ENCODE measurements at regions not wholly inside any gene's neighbourhood (a gene's known extent, or its start where the extent isn't known, plus 50 kb on each side); places are given as distances from the start of the nearest gene placed in this dataset.

GRCh38 chr12:58395470-58395869 is 454.1 kb downstream of the ATP23 start:
- no peak for DNase-seq (ENCODE audit: extremely low spot score, unreplicated experiment)
- no peak for TF ChIP-seq CTCF (IDR thresholded peaks at IDR 0.05)
- Mint-ChIP-seq H3K4me3 (ENCODE audit: unreplicated experiment) (no peak overlapping the region), H3K27ac (ENCODE audit: unreplicated experiment) (no peak overlapping the region), H3K4me1 (ENCODE audit: unreplicated experiment) (peaks cover 14% of the 10 kb centered on the region), H3K9me3 (ENCODE audit: unreplicated experiment) (peaks cover 16% of the 10 kb centered on the region), H3K36me3 (ENCODE audit: unreplicated experiment) (peaks cover 2% of the 10 kb centered on the region), H3K27me3 (ENCODE audit: unreplicated experiment) (no peaks in the 10 kb centered on the region)

GRCh38 chr12:58396239-58396638 is 454.9 kb downstream of the ATP23 start:
- Mint-ChIP-seq H3K4me1 (ENCODE audit: unreplicated experiment) (peaks cover 14% of the 10 kb centered on the region), H3K27me3 (ENCODE audit: unreplicated experiment) (no peaks in the 10 kb centered on the region), H3K36me3 (ENCODE audit: unreplicated experiment) (peaks cover 2% of the 10 kb centered on the region), H3K9me3 (ENCODE audit: unreplicated experiment) (peaks cover 16% of the 10 kb centered on the region), H3K27ac (ENCODE audit: unreplicated experiment) (no peak overlapping the region), H3K4me3 (ENCODE audit: unreplicated experiment) (no peak overlapping the region)
- no peak for TF ChIP-seq CTCF (IDR thresholded peaks at IDR 0.05)
- no peak for DNase-seq (ENCODE audit: extremely low spot score, unreplicated experiment)

- Mint-ChIP-seq H3K27ac (ENCODE audit: unreplicated experiment) (no peak overlapping the region), H3K4me1 (ENCODE audit: unreplicated experiment) (peaks cover 13% of the 10 kb centered on the region), H3K27me3 (ENCODE audit: unreplicated experiment) (no peaks in the 10 kb centered on the region), H3K36me3 (ENCODE audit: unreplicated experiment) (peaks cover 2% of the 10 kb centered on the region), H3K9me3 (ENCODE audit: unreplicated experiment) (peaks cover 7% of the 10 kb centered on the region), H3K4me3 (ENCODE audit: unreplicated experiment) (no peak overlapping the region)
- no peak for DNase-seq (ENCODE audit: extremely low spot score, unreplicated experiment)
- TF ChIP-seq CTCF (IDR thresholded peaks at IDR 0.05): no peak
Observed at GRCh38 chr12:58405363-58405762, 464.0 kb downstream of the ATP23 start.

GRCh38 chr12:58408516-58408915 is 467.1 kb downstream of the ATP23 start:
- H3K27me3 Mint-ChIP-seq (ENCODE audit: unreplicated experiment): no peaks in the 10 kb centered on the region
- H3K4me3 Mint-ChIP-seq (ENCODE audit: unreplicated experiment): no peak overlapping the region
- H3K9me3 Mint-ChIP-seq (ENCODE audit: unreplicated experiment): peaks cover 3% of the 10 kb centered on the region
- peaks cover 22% of the 10 kb centered on the region for H3K4me1 Mint-ChIP-seq (ENCODE audit: unreplicated experiment)
- no peak for TF ChIP-seq CTCF (IDR thresholded peaks at IDR 0.05)
- H3K27ac Mint-ChIP-seq (ENCODE audit: unreplicated experiment): peak overlapping the region; percentile 9
- no peak for DNase-seq (ENCODE audit: extremely low spot score, unreplicated experiment)
- H3K36me3 Mint-ChIP-seq (ENCODE audit: unreplicated experiment): no peaks in the 10 kb centered on the region

GRCh38 chr12:58412461-58413060 is 471.2 kb downstream of the ATP23 start:
- DNase-seq (ENCODE audit: extremely low spot score, unreplicated experiment): no peak
- no peak overlapping the region for H3K27ac Mint-ChIP-seq (ENCODE audit: unreplicated experiment)
- TF ChIP-seq CTCF (IDR thresholded peaks at IDR 0.05): no peak

More at GRCh38 chr12:58412461-58413060, 471.2 kb downstream of the ATP23 start:
- no peaks in the 10 kb centered on the region for H3K36me3 Mint-ChIP-seq (ENCODE audit: unreplicated experiment)
- H3K9me3 Mint-ChIP-seq (ENCODE audit: unreplicated experiment): peaks cover 3% of the 10 kb centered on the region
- H3K4me3 Mint-ChIP-seq (ENCODE audit: unreplicated experiment): no peak overlapping the region
- peaks cover 50% of the 10 kb centered on the region for H3K4me1 Mint-ChIP-seq (ENCODE audit: unreplicated experiment)
- H3K27me3 Mint-ChIP-seq (ENCODE audit: unreplicated experiment): no peaks in the 10 kb centered on the region

Measured in osteocyte (in vitro differentiated cells).